PC-9 (cell line): ENCODE measurements at regions not wholly inside any gene's neighbourhood (a gene's known extent, or its start where the extent isn't known, plus 50 kb on each side); places are given as distances from the start of the nearest gene placed in this dataset.

ENCODE experiments used
- EZH2 ChIP-seq: fragments of 200-600 bp; sonication (generic); IDR thresholded peaks from 2 replicates; pipeline ENCODE4 v1.8.0; 2017; ENCODE audit warnings: antibody characterized with exemption, low read depth
- TF ChIP-seq, protein P1 (sequence below): fragments of 200-600 bp; sonication (generic); conservative IDR thresholded peaks from 2 replicates; pipeline ENCODE4 v1.6.1; 2017; ENCODE audit warnings: mixed run types, antibody characterized with exemption, mild to moderate bottlenecking, moderate library complexity

DNA sequence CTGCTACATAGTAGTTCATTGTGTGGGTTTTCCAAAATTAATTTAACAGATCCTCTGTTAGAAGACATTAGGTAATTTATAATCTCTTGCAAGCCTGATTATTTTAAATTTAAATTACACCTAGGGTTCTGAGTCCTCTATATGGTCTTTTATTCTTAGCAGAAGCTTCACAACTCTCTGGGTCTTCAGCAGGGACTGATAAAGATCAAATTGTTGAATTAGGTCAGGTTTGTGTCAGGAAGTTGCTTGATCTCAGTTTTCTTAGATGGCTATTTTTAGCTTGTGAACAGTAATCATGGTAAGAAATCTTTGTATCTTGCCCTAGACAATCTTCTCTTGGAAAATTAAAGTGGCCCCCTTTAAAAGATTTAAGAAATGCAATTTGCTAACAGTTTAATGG is 183.1 kb upstream of the HDAC9 start:
- TF ChIP-seq, protein P1, sequence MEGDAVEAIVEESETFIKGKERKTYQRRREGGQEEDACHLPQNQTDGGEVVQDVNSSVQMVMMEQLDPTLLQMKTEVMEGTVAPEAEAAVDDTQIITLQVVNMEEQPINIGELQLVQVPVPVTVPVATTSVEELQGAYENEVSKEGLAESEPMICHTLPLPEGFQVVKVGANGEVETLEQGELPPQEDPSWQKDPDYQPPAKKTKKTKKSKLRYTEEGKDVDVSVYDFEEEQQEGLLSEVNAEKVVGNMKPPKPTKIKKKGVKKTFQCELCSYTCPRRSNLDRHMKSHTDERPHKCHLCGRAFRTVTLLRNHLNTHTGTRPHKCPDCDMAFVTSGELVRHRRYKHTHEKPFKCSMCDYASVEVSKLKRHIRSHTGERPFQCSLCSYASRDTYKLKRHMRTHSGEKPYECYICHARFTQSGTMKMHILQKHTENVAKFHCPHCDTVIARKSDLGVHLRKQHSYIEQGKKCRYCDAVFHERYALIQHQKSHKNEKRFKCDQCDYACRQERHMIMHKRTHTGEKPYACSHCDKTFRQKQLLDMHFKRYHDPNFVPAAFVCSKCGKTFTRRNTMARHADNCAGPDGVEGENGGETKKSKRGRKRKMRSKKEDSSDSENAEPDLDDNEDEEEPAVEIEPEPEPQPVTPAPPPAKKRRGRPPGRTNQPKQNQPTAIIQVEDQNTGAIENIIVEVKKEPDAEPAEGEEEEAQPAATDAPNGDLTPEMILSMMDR: no peak
- no peak for TF ChIP-seq EZH2
